Cardiac fibroblast (primary cell): ENCODE measurements at regions not wholly inside any gene's neighbourhood (a gene's known extent, or its start where the extent isn't known, plus 50 kb on each side); places are given as distances from the start of the nearest gene placed in this dataset.
"Not testable (repeated sequence)": the region's sequence is repeated elsewhere in the genome, so short reads cannot be mapped to it uniquely, and the experiment has no call there.

Experiments
- DNase-seq, 2 donors: peaks; one replicate each; pipeline versions ENCODE4 v3.0.0 to v3.0.0-alpha.2; 2010; ENCODE audit warnings: low read depth in 2 of 2
- H3K4me3 ChIP-seq, 2 donors: replicated peaks in 1 of 2; 1 replicate in 1 of 2; 2 replicates in 1 of 2; pipeline ENCODE4 v1.5.1; 2011; ENCODE audit warnings: low read depth in 2 of 2, low read length in 2 of 2, mild to moderate bottlenecking in 2 of 2, moderate library complexity in 1 of 2
- CTCF ChIP-seq: IDR thresholded peaks from one replicate; pipeline ENCODE4 v1.5.1; 2011; ENCODE audit warnings: low read depth, mild to moderate bottlenecking, low read length, inconsistent platforms

- no peak for DNase-seq
- H3K4me3 ChIP-seq = no peak overlapping the region
- TF ChIP-seq CTCF = no peak
Observed at GRCh38 chr12:131385313-131386166, 325.4 kb upstream of the SFSWAP start.

GRCh38 chr12:131386167-131386521, 324.7 kb upstream of the SFSWAP start:
- no peak for DNase-seq
- TF ChIP-seq CTCF = no peak
- H3K4me3 ChIP-seq = no peak overlapping the region

GRCh38 chr12:131386781-131387180, 324.1 kb upstream of the SFSWAP start:
- TF ChIP-seq CTCF = no peak
- H3K4me3 ChIP-seq = no peak overlapping the region
- DNase-seq = no peak

- no peak overlapping the region for H3K4me3 ChIP-seq
- DNase-seq = no peak
- TF ChIP-seq CTCF = no peak
Observed at GRCh38 chr12:131387281-131388163, 323.4 kb upstream of the SFSWAP start.

GRCh38 chr12:131388164-131389053, 322.5 kb upstream of the SFSWAP start:
- H3K4me3 ChIP-seq, DNase-seq: not testable (repeated sequence)

GRCh38 chr12:131389054-131390013, 321.6 kb upstream of the SFSWAP start:
- DNase-seq = no peak
- no peak for TF ChIP-seq CTCF
- H3K4me3 ChIP-seq = no peak overlapping the region
